ENCODE measurements at regions not wholly inside any gene's neighbourhood (a gene's known extent, or its start where the extent isn't known, plus 50 kb on each side); places are given as distances from the start of the nearest gene placed in this dataset.

GRCh38 chr16:86993426-86994110 is 323.6 kb downstream of the C16orf95 start:
- TF ChIP-seq, protein P1, sequence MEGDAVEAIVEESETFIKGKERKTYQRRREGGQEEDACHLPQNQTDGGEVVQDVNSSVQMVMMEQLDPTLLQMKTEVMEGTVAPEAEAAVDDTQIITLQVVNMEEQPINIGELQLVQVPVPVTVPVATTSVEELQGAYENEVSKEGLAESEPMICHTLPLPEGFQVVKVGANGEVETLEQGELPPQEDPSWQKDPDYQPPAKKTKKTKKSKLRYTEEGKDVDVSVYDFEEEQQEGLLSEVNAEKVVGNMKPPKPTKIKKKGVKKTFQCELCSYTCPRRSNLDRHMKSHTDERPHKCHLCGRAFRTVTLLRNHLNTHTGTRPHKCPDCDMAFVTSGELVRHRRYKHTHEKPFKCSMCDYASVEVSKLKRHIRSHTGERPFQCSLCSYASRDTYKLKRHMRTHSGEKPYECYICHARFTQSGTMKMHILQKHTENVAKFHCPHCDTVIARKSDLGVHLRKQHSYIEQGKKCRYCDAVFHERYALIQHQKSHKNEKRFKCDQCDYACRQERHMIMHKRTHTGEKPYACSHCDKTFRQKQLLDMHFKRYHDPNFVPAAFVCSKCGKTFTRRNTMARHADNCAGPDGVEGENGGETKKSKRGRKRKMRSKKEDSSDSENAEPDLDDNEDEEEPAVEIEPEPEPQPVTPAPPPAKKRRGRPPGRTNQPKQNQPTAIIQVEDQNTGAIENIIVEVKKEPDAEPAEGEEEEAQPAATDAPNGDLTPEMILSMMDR (IDR thresholded peaks at IDR 0.05; ENCODE audit: low read depth, low read length, missing input control) = no peak
- no peak for TF ChIP-seq EGR1 (IDR thresholded peaks at IDR 0.05; ENCODE audit: low read depth in 2 of 2)
- no peak for TF ChIP-seq FOXA1 (IDR thresholded peaks at IDR 0.05)
- TF ChIP-seq, protein P2, sequence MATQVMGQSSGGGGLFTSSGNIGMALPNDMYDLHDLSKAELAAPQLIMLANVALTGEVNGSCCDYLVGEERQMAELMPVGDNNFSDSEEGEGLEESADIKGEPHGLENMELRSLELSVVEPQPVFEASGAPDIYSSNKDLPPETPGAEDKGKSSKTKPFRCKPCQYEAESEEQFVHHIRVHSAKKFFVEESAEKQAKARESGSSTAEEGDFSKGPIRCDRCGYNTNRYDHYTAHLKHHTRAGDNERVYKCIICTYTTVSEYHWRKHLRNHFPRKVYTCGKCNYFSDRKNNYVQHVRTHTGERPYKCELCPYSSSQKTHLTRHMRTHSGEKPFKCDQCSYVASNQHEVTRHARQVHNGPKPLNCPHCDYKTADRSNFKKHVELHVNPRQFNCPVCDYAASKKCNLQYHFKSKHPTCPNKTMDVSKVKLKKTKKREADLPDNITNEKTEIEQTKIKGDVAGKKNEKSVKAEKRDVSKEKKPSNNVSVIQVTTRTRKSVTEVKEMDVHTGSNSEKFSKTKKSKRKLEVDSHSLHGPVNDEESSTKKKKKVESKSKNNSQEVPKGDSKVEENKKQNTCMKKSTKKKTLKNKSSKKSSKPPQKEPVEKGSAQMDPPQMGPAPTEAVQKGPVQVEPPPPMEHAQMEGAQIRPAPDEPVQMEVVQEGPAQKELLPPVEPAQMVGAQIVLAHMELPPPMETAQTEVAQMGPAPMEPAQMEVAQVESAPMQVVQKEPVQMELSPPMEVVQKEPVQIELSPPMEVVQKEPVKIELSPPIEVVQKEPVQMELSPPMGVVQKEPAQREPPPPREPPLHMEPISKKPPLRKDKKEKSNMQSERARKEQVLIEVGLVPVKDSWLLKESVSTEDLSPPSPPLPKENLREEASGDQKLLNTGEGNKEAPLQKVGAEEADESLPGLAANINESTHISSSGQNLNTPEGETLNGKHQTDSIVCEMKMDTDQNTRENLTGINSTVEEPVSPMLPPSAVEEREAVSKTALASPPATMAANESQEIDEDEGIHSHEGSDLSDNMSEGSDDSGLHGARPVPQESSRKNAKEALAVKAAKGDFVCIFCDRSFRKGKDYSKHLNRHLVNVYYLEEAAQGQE (IDR thresholded peaks at IDR 0.05) = no peak
- no peak for TF ChIP-seq ATF3 (IDR thresholded peaks at IDR 0.05)
- no peak for TF ChIP-seq TAF1 (conservative IDR thresholded peaks at IDR 0.05)

Data from liver (tissue), 3 donors.